ENCODE measurements at regions not wholly inside any gene's neighbourhood (a gene's known extent, or its start where the extent isn't known, plus 50 kb on each side); places are given as distances from the start of the nearest gene placed in this dataset.

GRCh38 chr21:28378026-28378425 is 614.7 kb downstream of the LTN1 start:
- TF ChIP-seq CTCF (IDR thresholded peaks at IDR 0.05) (no peak), POLR2A (IDR thresholded peaks at IDR 0.05) (no peak)
